NCI-H2171 (cell line): ENCODE measurements at regions not wholly inside any gene's neighbourhood (a gene's known extent, or its start where the extent isn't known, plus 50 kb on each side); places are given as distances from the start of the nearest gene placed in this dataset.

Source experiments
- DNase-seq: peaks from one replicate; lab custom pipeline; 2025; lab: John Stamatoyannopoulos, UW

GRCh38 chr9:16314476-16314875 is 556.0 kb downstream of the BNC2 start:
- no peak for DNase-seq

DNA sequence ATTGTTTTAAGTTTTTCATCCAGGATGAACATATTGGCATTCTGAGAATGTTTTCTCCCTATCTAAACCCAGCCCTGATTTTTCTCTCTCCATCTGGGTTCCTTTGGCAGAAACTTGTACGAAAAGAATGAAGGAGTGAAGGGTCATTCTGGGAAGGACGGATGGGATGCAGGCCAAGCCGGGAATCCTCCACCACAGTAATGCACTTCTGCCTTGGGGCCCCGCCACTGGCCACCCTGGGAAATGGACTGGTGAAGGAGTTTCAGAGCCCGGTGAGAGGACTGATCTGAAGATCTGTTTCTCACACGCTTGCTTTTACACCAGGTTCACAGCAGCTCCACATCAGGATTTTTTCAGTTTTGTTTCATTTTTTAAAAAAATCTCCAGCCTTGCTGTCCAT is 554.8 kb downstream of the BNC2 start:
- DNase-seq: no peak

GRCh38 chr9:16316456-16316855 is 554.0 kb downstream of the BNC2 start:
- peak; percentile 13 for DNase-seq

DNA sequence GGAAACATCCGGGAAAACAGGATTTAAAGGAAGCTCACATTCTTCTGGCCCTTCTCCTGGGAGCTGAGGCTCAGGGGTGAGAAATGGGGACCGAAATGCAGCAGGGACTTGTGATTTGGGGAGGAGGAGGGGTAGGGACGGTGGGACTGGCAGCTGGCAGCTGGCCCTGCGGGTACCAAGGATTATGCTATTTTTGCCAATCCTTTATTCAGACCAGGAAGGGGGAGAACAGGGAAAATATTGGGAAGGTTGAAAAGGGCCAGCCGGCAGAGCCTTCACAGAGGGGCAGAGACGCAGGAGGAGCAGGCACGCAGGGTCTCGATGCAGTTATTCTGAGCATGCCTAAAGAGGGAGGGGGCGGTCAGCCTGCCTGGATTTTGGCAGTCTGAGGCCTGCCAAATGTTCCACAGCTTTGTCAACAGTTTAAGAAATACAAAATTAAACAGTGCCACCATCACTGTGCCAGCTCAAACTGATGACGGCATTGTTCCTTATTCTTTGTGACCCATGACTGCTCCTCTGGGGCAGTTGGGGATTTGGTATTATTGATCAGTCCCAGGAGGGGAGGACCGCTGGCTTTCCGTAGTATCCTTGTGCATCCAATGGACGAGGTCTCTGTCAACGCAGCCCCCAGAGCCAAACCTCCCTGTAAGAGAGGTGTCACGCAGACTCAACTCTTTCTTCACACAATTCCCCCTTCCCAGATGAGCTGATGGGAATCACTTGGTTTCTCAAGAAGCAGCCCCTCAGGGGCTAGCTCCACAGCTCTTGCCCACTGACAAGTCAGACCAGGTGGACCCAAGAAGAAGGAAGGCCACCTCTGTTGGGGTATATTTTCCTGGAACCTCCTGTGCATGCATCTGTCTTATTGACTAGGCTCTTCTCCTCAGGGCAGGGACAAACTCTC is 553.3 kb downstream of the BNC2 start:
- no peak for DNase-seq

- no peak for DNase-seq
Observed at GRCh38 chr9:16318516-16319060, 551.9 kb downstream of the BNC2 start.

GRCh38 chr9:16319646-16320045 is 550.8 kb downstream of the BNC2 start:
- DNase-seq: no peak

DNA sequence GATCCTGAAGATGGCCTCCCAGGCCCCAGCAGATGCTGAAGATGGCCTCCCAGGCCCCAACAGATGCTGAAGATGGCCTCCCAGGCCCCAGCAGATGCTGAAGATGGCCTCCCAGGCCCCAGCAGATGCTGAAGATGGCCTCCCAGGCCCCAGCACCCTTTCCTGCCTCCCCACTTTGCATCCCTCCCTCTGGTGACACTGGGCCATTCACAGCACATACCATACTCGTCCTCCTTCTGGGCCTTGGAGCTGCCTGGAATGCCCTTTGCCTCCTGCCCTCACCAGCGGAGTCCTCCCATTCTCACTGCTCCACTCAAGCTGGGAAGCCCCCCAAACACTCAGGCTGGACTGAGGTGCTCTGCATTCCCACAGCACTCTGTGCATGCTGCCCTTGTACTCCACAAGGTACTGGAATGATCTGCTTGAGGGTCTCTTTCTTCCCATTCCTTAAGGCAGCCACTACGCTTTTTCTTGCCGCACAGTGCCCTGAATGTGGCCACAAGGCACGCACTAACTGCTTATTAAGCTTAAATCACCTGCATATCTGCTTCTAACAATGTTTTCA is 550.0 kb downstream of the BNC2 start:
- no peak for DNase-seq

GRCh38 chr9:16321461-16322119 is 548.9 kb downstream of the BNC2 start:
- no peak for DNase-seq

DNA sequence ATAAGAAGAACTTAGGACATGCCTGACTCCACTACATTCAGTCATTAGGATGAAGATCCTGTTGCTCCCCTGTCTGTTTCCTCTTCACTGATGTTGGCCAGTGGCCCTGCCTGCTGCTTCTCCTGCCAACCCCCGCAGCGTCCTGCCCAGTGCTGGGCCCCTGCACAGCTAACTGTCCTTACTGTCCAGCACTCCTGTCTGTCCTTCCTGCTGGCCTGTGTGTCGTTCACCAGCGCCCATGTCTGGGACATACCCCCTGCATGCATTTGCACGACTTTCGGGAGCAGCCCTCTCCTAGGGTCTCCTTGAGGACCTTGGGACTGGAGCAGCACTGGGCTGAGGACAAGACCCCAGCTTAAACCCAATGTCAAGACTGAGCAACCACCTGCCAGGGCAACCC is 547.6 kb downstream of the BNC2 start:
- no peak for DNase-seq

- no peak for DNase-seq
Observed at GRCh38 chr9:16325966-16326365, 544.5 kb downstream of the BNC2 start.

DNA sequence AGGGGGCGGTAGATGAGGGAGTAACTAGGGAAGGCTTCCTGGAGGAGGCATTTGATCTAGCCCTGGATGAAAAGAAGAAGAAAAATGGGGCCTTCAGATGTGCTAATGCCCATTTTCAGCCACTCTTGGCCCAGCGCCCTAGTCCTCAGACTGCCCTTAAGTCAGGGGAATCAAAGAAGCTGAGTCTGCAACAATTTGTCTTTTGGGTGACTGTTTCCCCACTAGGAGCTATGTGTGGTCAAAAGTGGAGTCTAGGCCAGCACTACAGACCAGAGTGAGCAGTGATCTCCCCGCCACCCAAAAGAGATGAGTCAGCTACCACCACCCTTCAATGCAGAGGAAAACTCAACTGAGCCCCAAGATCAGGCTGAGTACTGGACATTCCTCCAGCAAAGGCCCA is 542.1 kb downstream of the BNC2 start:
- DNase-seq: no peak

DNA sequence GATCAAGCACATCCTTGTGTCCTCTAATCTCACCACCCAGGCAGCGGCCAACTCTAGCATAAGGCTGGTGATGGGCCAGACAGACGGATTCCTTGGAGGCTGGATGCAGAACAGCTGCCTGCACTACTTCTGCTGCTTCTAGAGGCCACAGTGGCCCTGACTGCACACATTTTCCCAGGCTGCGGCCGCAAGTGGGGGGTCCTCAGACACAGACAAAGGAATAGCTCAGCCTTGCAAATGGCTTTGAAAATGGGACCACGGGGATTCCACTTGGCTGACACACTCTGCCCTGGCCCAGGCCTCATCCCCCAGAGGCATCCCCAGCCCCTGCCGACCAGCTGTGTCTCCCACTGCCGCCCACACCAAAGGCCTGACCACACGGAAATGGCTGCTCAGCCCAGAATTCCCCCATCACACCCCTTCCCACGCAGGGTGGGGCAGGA is 540.8 kb downstream of the BNC2 start:
- no peak for DNase-seq

- no peak for DNase-seq
Observed at GRCh38 chr9:16331031-16331430, 539.4 kb downstream of the BNC2 start.

GRCh38 chr9:16331527-16331926 is 538.9 kb downstream of the BNC2 start:
- no peak for DNase-seq

DNA sequence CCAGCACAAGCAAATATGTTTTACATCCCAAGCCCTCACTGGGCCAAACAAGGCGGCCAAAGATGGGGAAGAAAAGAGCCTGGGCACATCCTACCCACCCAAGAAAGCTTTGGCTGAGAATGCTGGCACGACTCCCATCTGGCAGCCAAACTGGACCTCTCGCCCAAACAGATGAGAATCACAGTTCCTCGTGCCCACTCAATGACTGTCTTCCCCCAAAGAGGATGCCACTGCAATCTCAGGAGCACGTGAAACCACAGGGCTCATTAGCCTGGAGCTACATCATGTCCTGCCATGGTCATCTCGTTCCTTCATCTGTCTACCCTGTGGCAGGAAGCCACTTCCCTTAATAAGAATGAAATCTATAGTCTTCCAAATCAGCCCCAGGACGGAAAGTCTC is 536.8 kb downstream of the BNC2 start:
- no peak for DNase-seq

GRCh38 chr9:16335788-16336580 is 534.5 kb downstream of the BNC2 start:
- no peak for DNase-seq

- no peak for DNase-seq
Observed at GRCh38 chr9:16336833-16337232, 533.6 kb downstream of the BNC2 start.

GRCh38 chr9:16337322-16338029 is 533.0 kb downstream of the BNC2 start:
- DNase-seq: peak; percentile 9

GRCh38 chr9:16341177-16341576 is 529.3 kb downstream of the BNC2 start:
- DNase-seq: no peak

DNA sequence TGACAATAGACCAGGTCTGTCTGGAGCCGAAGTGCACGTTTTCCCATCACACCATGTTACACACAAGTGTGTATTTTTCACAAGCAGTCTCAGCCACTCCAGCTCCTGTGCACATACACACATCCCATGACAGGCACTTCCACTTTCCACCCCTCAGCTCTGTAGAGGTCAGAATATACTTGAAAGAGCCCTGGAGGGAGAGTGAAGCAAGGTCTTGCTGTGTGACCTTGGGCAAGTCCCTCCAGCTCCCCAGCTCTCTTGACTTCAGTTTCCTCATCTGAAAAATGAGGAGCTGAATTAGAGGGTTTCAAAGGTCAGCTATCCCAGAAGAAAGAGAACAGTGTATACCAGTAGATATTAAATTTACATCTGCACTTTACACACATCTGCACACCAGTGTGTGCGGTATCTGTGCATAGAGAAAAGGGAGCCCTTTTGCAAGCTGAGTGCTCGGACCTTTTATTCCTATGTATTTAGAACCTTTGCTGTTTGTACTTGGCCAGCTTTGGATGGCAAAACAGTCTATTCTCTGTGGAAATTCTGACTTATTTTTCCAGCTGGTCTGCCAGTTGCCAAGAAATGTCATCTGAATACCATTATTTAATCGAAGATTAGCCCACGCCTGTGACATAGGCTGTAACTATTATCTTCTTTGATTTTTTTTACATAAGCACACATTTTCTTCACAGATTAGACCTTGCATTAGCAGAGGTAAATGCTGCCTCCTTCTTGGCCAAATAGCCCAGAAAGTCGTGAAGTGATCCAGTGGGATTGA is 528.0 kb downstream of the BNC2 start:
- DNase-seq: no peak
